B cell (primary cell): ENCODE measurements at regions not wholly inside any gene's neighbourhood (a gene's known extent, or its start where the extent isn't known, plus 50 kb on each side); places are given as distances from the start of the nearest gene placed in this dataset.

Experiments
- ATAC-seq: fragments of 200-7000 bp; cut with Tn5 transposase; one replicate; pipeline ENCODE4 v1.10.0; 2021; ENCODE audit warnings: low read depth, mild to moderate bottlenecking, moderate number of reproducible peaks, moderate library complexity
- CTCF ChIA-PET: fragments of 350-600 bp; sonication (Branson Sonifier 250); formaldehyde crosslinking; loops from one replicate; lab custom pipeline; 2021; ENCODE audit warnings: antibody characterized with exemption, inconsistent platforms; lab: Charles Lee
- POLR2A ChIA-PET: fragments of 350-600 bp; sonication (Branson Sonifier 250); formaldehyde crosslinking; loops from one replicate; lab custom pipeline; 2021; ENCODE audit warnings: antibody characterized with exemption; lab: Charles Lee
- DNase-seq: peaks from one replicate; pipeline ENCODE4 v3.0.0; 2013
- H2AFZ ChIP-seq: 2 replicates; pipeline ENCODE4 v1.6.1; 2012; ENCODE audit warnings: mild to moderate bottlenecking, low read depth, low read length; ENCODE audit not compliant: insufficient read depth, poor library complexity, severe bottlenecking
- H3K27ac ChIP-seq, 2 donors: 1 replicate in 1 of 2; 2 replicates in 1 of 2; pipeline ENCODE4 v1.5.1; 2012 to 2013; ENCODE audit warnings: low read length in 2 of 2, mild to moderate bottlenecking in 2 of 2, moderate library complexity in 1 of 2
- H3K27me3 ChIP-seq, 4 experiments: fragments of 200-600 bp in 1 of 4; sonication (generic) in 1 of 4; replicated peaks in 1 of 4; 1 replicate in 2 of 4; 2 replicates in 2 of 4; pipeline versions ENCODE4 v1.6.1 to v1.7.0; 2013 to 2016; ENCODE audit warnings: low read length in 3 of 4, mild to moderate bottlenecking in 2 of 4, mixed read lengths in 1 of 4, moderate library complexity in 1 of 4; ENCODE audit not compliant: insufficient read depth in 4 of 4, control insufficient read depth in 3 of 4; ENCODE audit errors: control extremely low read depth in 1 of 4
- H3K36me3 ChIP-seq, 2 experiments: replicated peaks in 1 of 2; 1 replicate in 1 of 2; 2 replicates in 1 of 2; pipeline versions ENCODE4 v1.6.1 to v1.7.1; 2013; ENCODE audit warnings: low read length in 1 of 2; ENCODE audit not compliant: insufficient read depth in 2 of 2, control insufficient read depth in 1 of 2; ENCODE audit errors: control extremely low read depth in 1 of 2, extremely low read depth in 1 of 2
- H3K4me1 ChIP-seq, 2 donors: fragments of 200-600 bp in 1 of 2; sonication (generic) in 1 of 2; 1 replicate in 1 of 2; 2 replicates in 1 of 2; pipeline versions ENCODE4 v1.5.1 to v1.6.1; 2013 to 2017; ENCODE audit warnings: low read length in 2 of 2; ENCODE audit not compliant: control insufficient read depth in 2 of 2, insufficient read depth in 2 of 2
- H3K4me2 ChIP-seq: replicated peaks from 2 replicates; pipeline ENCODE3; 2012; ENCODE audit warnings: mild to moderate bottlenecking, low read depth, low read length; ENCODE audit not compliant: poor library complexity, severe bottlenecking
- H3K4me3 ChIP-seq, 5 experiments: fragments of 200-600 bp in 1 of 5; sonication (generic) in 1 of 5; 1 replicate in 3 of 5; 2 replicates in 2 of 5; pipeline versions ENCODE4 v1.5.1 to v1.7.0; 2011 to 2016; ENCODE audit warnings: low read length in 4 of 5, mild to moderate bottlenecking in 4 of 5, low read depth in 2 of 5, control low read depth in 1 of 5, moderate library complexity in 1 of 5; ENCODE audit not compliant: insufficient read depth in 1 of 5; ENCODE audit errors: control extremely low read depth in 1 of 5, extremely low read depth in 1 of 5
- H3K79me2 ChIP-seq: fragments of 200-600 bp; sonication (generic); one replicate; pipeline ENCODE4 v1.6.0; 2016; ENCODE audit warnings: low read length; ENCODE audit not compliant: control insufficient read depth, insufficient read depth
- H3K9ac ChIP-seq: fragments of 200-600 bp; sonication (generic); 2 replicates; pipeline ENCODE4 v1.6.1; 2017; ENCODE audit warnings: mild to moderate bottlenecking, low read length, moderate library complexity
- H3K9me3 ChIP-seq, 3 donors: one replicate each; pipeline versions ENCODE4 v1.6.1 to v1.7.1; 2013; ENCODE audit warnings: low read length in 2 of 3; ENCODE audit not compliant: control insufficient read depth in 2 of 3, insufficient read depth in 1 of 3; ENCODE audit errors: control extremely low read depth in 1 of 3
- H4K20me1 ChIP-seq: 2 replicates; pipeline ENCODE4 v1.6.0; 2012; ENCODE audit warnings: mild to moderate bottlenecking, low read length; ENCODE audit not compliant: insufficient read depth, control insufficient read depth, poor library complexity, severe bottlenecking
- H3K27ac Mint-ChIP-seq: one replicate; pipeline ENCODE4 v1.8.0; 2021; ENCODE audit warnings: mixed read lengths
- H3K27me3 Mint-ChIP-seq: one replicate; pipeline ENCODE4 v1.8.0; 2021; ENCODE audit warnings: mixed read lengths
- H3K4me1 Mint-ChIP-seq: one replicate; pipeline ENCODE4 v1.8.0; 2021; ENCODE audit warnings: mixed read lengths
- H3K4me3 Mint-ChIP-seq: one replicate; pipeline ENCODE4 v1.8.0; 2021; ENCODE audit warnings: mixed read lengths
- H3K9me3 Mint-ChIP-seq: one replicate; pipeline ENCODE4 v1.8.0; 2022; ENCODE audit warnings: mixed read lengths; ENCODE audit not compliant: insufficient read depth
- CTCF ChIP-seq: fragments of 200-600 bp; IDR thresholded peaks from one replicate; pipeline ENCODE4 v1.8.0; 2022; ENCODE audit warnings: antibody characterized with exemption, mild to moderate bottlenecking
- EZH2 ChIP-seq: IDR thresholded peaks from 2 replicates; pipeline ENCODE4 v1.6.1; 2012; ENCODE audit warnings: borderline replicate concordance, low read depth, mild to moderate bottlenecking, moderate library complexity, low read length; ENCODE audit not compliant: insufficient read depth, poor library complexity, severe bottlenecking
- WGBS: methylation state at CpG from one replicate; pipeline ENCODE4 v1.1.5; 2013; ENCODE audit warnings: missing lambda C conversion rate; ENCODE audit not compliant: insufficient coverage; 5-methylcytosine and 5-hydroxymethylcytosine counted together
- intact Hi-C: fragments of 100-400 bp; cut with micrococcal nuclease; formaldehyde crosslinking; loops from one replicate; pipeline ENCODE4 v1.10.0; 2022

GRCh38 chr1:99516141-99516540 is 129.8 kb upstream of the PALMD start:
- no peak for ATAC-seq
- H3K4me3 Mint-ChIP-seq: no peak overlapping the region

GRCh38 chr1:99520121-99520520 is 125.8 kb upstream of the PALMD start:
- no peak overlapping the region for H3K27ac Mint-ChIP-seq
- H3K27me3 ChIP-seq: no peaks in the 10 kb centered on the region
- H3K9me3 ChIP-seq: no peaks in the 10 kb centered on the region
- H3K79me2 ChIP-seq: no peaks in the 10 kb centered on the region
- no peak overlapping the region for H2AFZ ChIP-seq
- H3K4me1 ChIP-seq: no peaks in the 10 kb centered on the region
- intact Hi-C loops: no loop called here
- TF ChIP-seq EZH2 (no peak), CTCF (no peak)
- H4K20me1 ChIP-seq: no peaks in the 10 kb centered on the region
- no peaks in the 10 kb centered on the region for H3K27me3 Mint-ChIP-seq
- no peak overlapping the region for H3K9ac ChIP-seq
- H3K9me3 Mint-ChIP-seq: peaks cover 3% of the 10 kb centered on the region
- H3K4me3 Mint-ChIP-seq: no peak overlapping the region
- H3K27ac ChIP-seq: no peak overlapping the region
- ChIA-PET POLR2A (no interaction called here), CTCF (no interaction called here)
- DNase-seq: no peak
- H3K36me3 ChIP-seq: no peaks in the 10 kb centered on the region
- H3K4me3 ChIP-seq: no peak overlapping the region
- H3K4me2 ChIP-seq: no peak overlapping the region
- ATAC-seq: no peak
- no peaks in the 10 kb centered on the region for H3K4me1 Mint-ChIP-seq

More at GRCh38 chr1:99516141-99516540, 129.8 kb upstream of the PALMD start:
- no peaks in the 10 kb centered on the region for H4K20me1 ChIP-seq
- ChIA-PET POLR2A (no interaction called here), CTCF (no interaction called here)
- H3K9ac ChIP-seq: no peak overlapping the region
- no peak for DNase-seq
- H3K4me2 ChIP-seq: no peak overlapping the region
- no peaks in the 10 kb centered on the region for H3K27me3 ChIP-seq
- H3K4me3 ChIP-seq: no peak overlapping the region
- Mint-ChIP-seq H3K27me3 (no peaks in the 10 kb centered on the region), H3K27ac (no peak overlapping the region), H3K9me3 (peaks cover 3% of the 10 kb centered on the region), H3K4me1 (no peaks in the 10 kb centered on the region)
- no peak overlapping the region for H2AFZ ChIP-seq
- intact Hi-C loops: no loop called here
- H3K9me3 ChIP-seq: no peaks in the 10 kb centered on the region
- no peaks in the 10 kb centered on the region for H3K79me2 ChIP-seq
- no peak overlapping the region for H3K27ac ChIP-seq
- no peak for TF ChIP-seq CTCF
- TF ChIP-seq EZH2: no peak
- no peaks in the 10 kb centered on the region for H3K36me3 ChIP-seq
- H3K4me1 ChIP-seq: no peaks in the 10 kb centered on the region
- WGBS: no CpG with 5 or more reads among the region's 1 CpG
